SK-N-SH (cell line): ENCODE measurements at regions not wholly inside any gene's neighbourhood (a gene's known extent, or its start where the extent isn't known, plus 50 kb on each side); places are given as distances from the start of the nearest gene placed in this dataset.

Source experiments
- CTCF ChIA-PET: fragments of 300-600, 350-600 bp; formaldehyde crosslinking; extraction: SDS; loops from one replicate; lab custom pipeline; 2021; lab: Yijun Ruan, JAX
- POLR2A ChIA-PET: fragments of 350-600 bp; sonication (Branson Sonifier 250); formaldehyde crosslinking; extraction: SDS; loops from one replicate; lab custom pipeline; 2020; ENCODE audit warnings: antibody characterized with exemption, inconsistent platforms; lab: Yijun Ruan, JAX
- DNase-seq: peaks from one replicate; pipeline ENCODE4 v3.0.0; 2012
- H2AFZ ChIP-seq: fragments of 200-600 bp; sonication (generic); 2 replicates; pipeline ENCODE4 v1.8.1; 2016; ENCODE audit warnings: antibody characterized with exemption, mild to moderate bottlenecking, low read depth
- H3F3A ChIP-seq: fragments of 200-600 bp; sonication (generic); replicated peaks from 2 replicates; pipeline ENCODE3; 2016; ENCODE audit warnings: antibody characterized with exemption, mild to moderate bottlenecking; ENCODE audit not compliant: insufficient read depth
- H3K27ac ChIP-seq, 2 experiments: fragments of 200-500 bp in 1 of 2; fragments of 200-600 bp in 1 of 2; sonication (Bioruptor generic) in 1 of 2; sonication (generic), shearing (Covaris generic) in 1 of 2; 2 replicates each; pipeline versions ENCODE4 v1.5.1 to v1.6.1; 2014 to 2016; ENCODE audit warnings: low read depth in 2 of 2, inconsistent platforms in 1 of 2, low read length in 1 of 2, mild to moderate bottlenecking in 1 of 2, mixed read lengths in 1 of 2
- H3K27me3 ChIP-seq: fragments of 200-600 bp; sonication (generic), shearing (Covaris generic); 2 replicates; pipeline ENCODE4 v1.6.1; 2016; ENCODE audit warnings: mixed run types; ENCODE audit not compliant: insufficient read depth
- H3K36me3 ChIP-seq, 2 experiments: fragments of 200-500 bp in 1 of 2; fragments of 200-600 bp in 1 of 2; sonication (Bioruptor generic) in 1 of 2; sonication (generic) in 1 of 2; replicated peaks in 1 of 2; 2 replicates each; pipeline versions ENCODE3 to v1.5.1; 2014 to 2016; ENCODE audit warnings: low read length in 1 of 2, mild to moderate bottlenecking in 1 of 2; ENCODE audit not compliant: insufficient read depth in 2 of 2, control insufficient read depth in 1 of 2
- H3K4me1 ChIP-seq, 2 experiments: fragments of 200-500 bp in 1 of 2; fragments of 200-600 bp in 1 of 2; sonication (Bioruptor generic) in 1 of 2; sonication (generic), shearing (Covaris generic) in 1 of 2; 2 replicates each; pipeline versions ENCODE4 v1.5.1 to v1.6.1; 2014 to 2016; ENCODE audit warnings: low read depth in 1 of 2, low read length in 1 of 2, mixed run types in 1 of 2; ENCODE audit not compliant: insufficient read depth in 2 of 2, control insufficient read depth in 1 of 2
- H3K4me2 ChIP-seq: fragments of 200-600 bp; sonication (generic), shearing (Covaris generic); 2 replicates; pipeline ENCODE4 v1.6.1; 2017; ENCODE audit warnings: mixed run types
- H3K4me3 ChIP-seq, 2 experiments: fragments of 200-500 bp in 1 of 2; fragments of 200-600 bp in 1 of 2; sonication (Bioruptor generic) in 1 of 2; sonication (generic), shearing (Covaris generic) in 1 of 2; 2 replicates each; pipeline versions ENCODE4 v1.5.1 to v1.8.1; 2014 to 2016; ENCODE audit warnings: low read depth in 2 of 2, inconsistent platforms in 1 of 2, low read length in 1 of 2, mild to moderate bottlenecking in 1 of 2, mixed read lengths in 1 of 2, moderate library complexity in 1 of 2
- H3K79me2 ChIP-seq: fragments of 200-600 bp; sonication (generic); 2 replicates; pipeline ENCODE4 v1.8.1; 2017; ENCODE audit warnings: mild to moderate bottlenecking; ENCODE audit not compliant: insufficient read depth
- H3K9ac ChIP-seq: fragments of 200-600 bp; sonication (generic); 2 replicates; pipeline ENCODE4 v1.6.1; 2017; ENCODE audit warnings: mixed run types
- H3K9me2 ChIP-seq: fragments of 200-600 bp; sonication (generic); 2 replicates; pipeline ENCODE4 v1.6.1; 2017; ENCODE audit warnings: mixed run types
- H3K9me3 ChIP-seq: fragments of 200-600 bp; sonication (generic); 2 replicates; pipeline ENCODE4 v1.6.1; 2017; ENCODE audit warnings: mixed run types, mild to moderate bottlenecking, moderate library complexity
- H4K20me1 ChIP-seq: fragments of 200-600 bp; sonication (generic); 2 replicates; pipeline ENCODE4 v1.6.1; 2017; ENCODE audit warnings: mild to moderate bottlenecking, mixed run types; ENCODE audit not compliant: insufficient read depth
- ELF1 ChIP-seq: IDR thresholded peaks from 2 replicates; pipeline ENCODE4 v1.4.0; 2012
- EZH2phosphoT487 ChIP-seq: fragments of 200-600 bp; sonication (generic); IDR thresholded peaks from 2 replicates; pipeline ENCODE4 v1.6.1; 2017; ENCODE audit warnings: low read depth, mixed run types, mild to moderate bottlenecking, antibody characterized with exemption, moderate library complexity, borderline replicate concordance
- FOSL2 ChIP-seq: IDR thresholded peaks from 2 replicates; pipeline ENCODE4 v1.4.0; 2012; ENCODE audit warnings: low read depth, mild to moderate bottlenecking, moderate library complexity, borderline replicate concordance
- FOXM1 ChIP-seq: IDR thresholded peaks from 2 replicates; pipeline ENCODE4 v1.4.0; 2012; ENCODE audit warnings: low read depth, mild to moderate bottlenecking
- GATA2 ChIP-seq: sonication (generic); formaldehyde crosslinking; IDR thresholded peaks from 2 replicates; pipeline ENCODE4 v1.5.0; 2020; ENCODE audit warnings: mild to moderate bottlenecking, missing genetic modification reagents
- IRF3 ChIP-seq: fragments of 150-350 bp; IDR thresholded peaks from 2 replicates; pipeline ENCODE4 v1.6.1; 2016; ENCODE audit warnings: mild to moderate bottlenecking, low read depth, low read length
- MEF2A ChIP-seq: IDR thresholded peaks from 2 replicates; pipeline ENCODE4 v1.4.0; 2012; ENCODE audit warnings: low read depth, borderline replicate concordance
- POLR2AphosphoS5 ChIP-seq: IDR thresholded peaks from 2 replicates; pipeline ENCODE4 v1.6.1; 2012; ENCODE audit warnings: low read depth, low read length
- RCOR1 ChIP-seq: fragments of 150-350 bp; IDR thresholded peaks from 2 replicates; pipeline ENCODE4 v1.6.1; 2017; ENCODE audit warnings: antibody characterized with exemption, low read length
- SIN3A ChIP-seq: IDR thresholded peaks from 2 replicates; pipeline ENCODE4 v1.6.1; 2012; ENCODE audit warnings: low read depth, mild to moderate bottlenecking, low read length, moderate library complexity, borderline replicate concordance
- SMC3 ChIP-seq: IDR thresholded peaks from 2 replicates; pipeline ENCODE4 v1.6.1; 2012; ENCODE audit warnings: low read depth, low read length, improper control_type of control experiment
- TAF1 ChIP-seq: IDR thresholded peaks from 2 replicates; pipeline ENCODE4 v1.6.1; 2012; ENCODE audit warnings: low read depth, mild to moderate bottlenecking, low read length, moderate library complexity, borderline replicate concordance
- TCF12 ChIP-seq: IDR thresholded peaks from 2 replicates; pipeline ENCODE4 v1.4.0; 2012
- TEAD4 ChIP-seq: IDR thresholded peaks from 2 replicates; pipeline ENCODE4 v1.4.0; 2012; ENCODE audit warnings: mild to moderate bottlenecking, borderline replicate concordance; ENCODE audit not compliant: insufficient read depth
- USF1 ChIP-seq: IDR thresholded peaks from 2 replicates; pipeline ENCODE4 v1.4.0; 2012; ENCODE audit warnings: low read depth, borderline replicate concordance
- YY1 ChIP-seq: IDR thresholded peaks from 2 replicates; pipeline ENCODE4 v1.4.0; 2012; ENCODE audit warnings: low read depth, mild to moderate bottlenecking
- ZBTB33 ChIP-seq: IDR thresholded peaks from 2 replicates; pipeline ENCODE4 v1.4.0; 2012; ENCODE audit warnings: low read depth, borderline replicate concordance
- WGBS: methylation state at CpG from one replicate; pipeline ENCODE4 v1.1.6; 2017; ENCODE audit warnings: low lambda C conversion rate; 5-methylcytosine and 5-hydroxymethylcytosine counted together

- Histone ChIP-seq H3K9me3 (no peaks in the 10 kb centered on the region), H3K4me3 (no peak overlapping the region), H3K4me1 (no peaks in the 10 kb centered on the region), H3K9ac (no peak overlapping the region), H3F3A (no peaks in the 10 kb centered on the region), H3K9me2 (no peaks in the 10 kb centered on the region), H3K79me2 (no peaks in the 10 kb centered on the region), H3K36me3 (no peaks in the 10 kb centered on the region), H3K4me2 (no peak overlapping the region), H4K20me1 (no peaks in the 10 kb centered on the region), H2AFZ (no peak overlapping the region), H3K27me3 (no peaks in the 10 kb centered on the region), H3K27ac (no peak overlapping the region)
- ChIA-PET POLR2A (no interaction called here), CTCF (no interaction called here)
- WGBS = 62% methylated on average over 1 of the region's 1 CpG
- no peak for DNase-seq
- TF ChIP-seq MEF2A (no peak), RCOR1 (no peak), YY1 (no peak), ZBTB33 (no peak), ELF1 (no peak), TEAD4 (no peak), TAF1 (no peak)
Measured at GRCh38 chr18:40824291-40824690, 1130.7 kb upstream of the PIK3C3 start.

- Histone ChIP-seq H3K79me2 (no peaks in the 10 kb centered on the region), H3K27me3 (no peaks in the 10 kb centered on the region), H3K4me1 (no peaks in the 10 kb centered on the region), H3K27ac (no peak overlapping the region), H3K9me3 (no peaks in the 10 kb centered on the region), H3F3A (no peaks in the 10 kb centered on the region), H3K36me3 (no peaks in the 10 kb centered on the region), H2AFZ (no peak overlapping the region), H4K20me1 (no peaks in the 10 kb centered on the region), H3K9ac (no peak overlapping the region), H3K9me2 (no peaks in the 10 kb centered on the region), H3K4me2 (no peak overlapping the region), H3K4me3 (no peak overlapping the region)
- no peak for DNase-seq
- TF ChIP-seq USF1 = no peak
- POLR2A ChIA-PET = no interaction called here
- WGBS = 61% methylated on average over 4 of the region's 6 CpGs
- CTCF ChIA-PET = no interaction called here
Measured at GRCh38 chr18:40821596-40822243, 1133.3 kb upstream of the PIK3C3 start.

- ChIA-PET POLR2A (no interaction called here), CTCF (no interaction called here)
- no peak for DNase-seq
- Histone ChIP-seq H3K4me3 (no peak overlapping the region), H3K4me1 (no peaks in the 10 kb centered on the region), H2AFZ (no peak overlapping the region), H3F3A (peaks cover 13% of the 10 kb centered on the region), H3K4me2 (no peak overlapping the region), H3K27ac (peak overlapping the region in 1 of 2 experiments; percentile 15; a peak in 1 of 4 replicates), H4K20me1 (no peaks in the 10 kb centered on the region), H3K79me2 (no peaks in the 10 kb centered on the region), H3K9me2 (no peaks in the 10 kb centered on the region), H3K9ac (no peak overlapping the region), H3K36me3 (no peaks in the 10 kb centered on the region), H3K27me3 (no peaks in the 10 kb centered on the region), H3K9me3 (no peaks in the 10 kb centered on the region)
- WGBS = 27% methylated on average over 1 of the region's 1 CpG
- no peak for TF ChIP-seq FOSL2
- TF ChIP-seq IRF3 = no peak
- no peak for TF ChIP-seq SMC3
- no peak for TF ChIP-seq POLR2AphosphoS5
- no peak for TF ChIP-seq ELF1
- TF ChIP-seq SIN3A = no peak
- TF ChIP-seq FOXM1 = no peak
- no peak for TF ChIP-seq GATA2
- TF ChIP-seq TCF12 = no peak
- no peak for TF ChIP-seq EZH2phosphoT487
- no peak for TF ChIP-seq ZBTB33
Measured at GRCh38 chr18:40812981-40813515, 1142.0 kb upstream of the PIK3C3 start.
